Natural killer cell (primary cell): ENCODE measurements at regions not wholly inside any gene's neighbourhood (a gene's known extent, or its start where the extent isn't known, plus 50 kb on each side); places are given as distances from the start of the nearest gene placed in this dataset.

Experiments used
- ATAC-seq, 3 donors: fragments of 150-1000 bp in 2 of 3; fragments of 200-7000 bp in 1 of 3; cut with Tn5 transposase; 1 replicate in 1 of 3; 2 replicates in 2 of 3; pipeline ENCODE4 v1.10.0; 2021; ENCODE audit warnings: mild to moderate bottlenecking in 2 of 3, moderate library complexity in 2 of 3
- DNase-seq, 2 donors: peaks; one replicate each; pipeline versions ENCODE4 v3.0.0 to v3.0.0-alpha.2; 2013 to 2021; ENCODE audit warnings: mixed read lengths in 1 of 2
- H3K27ac ChIP-seq: one replicate; pipeline ENCODE4 v1.5.1; 2013; ENCODE audit warnings: mild to moderate bottlenecking, low read length
- H3K27me3 ChIP-seq: one replicate; pipeline ENCODE4 v1.6.1; 2013; ENCODE audit warnings: low read length; ENCODE audit not compliant: control insufficient read depth, insufficient read depth
- H3K36me3 ChIP-seq: one replicate; pipeline ENCODE4 v1.6.1; 2013; ENCODE audit warnings: low read length; ENCODE audit not compliant: control insufficient read depth, insufficient read depth
- H3K4me1 ChIP-seq: one replicate; pipeline ENCODE4 v1.6.1; 2013; ENCODE audit warnings: low read length; ENCODE audit not compliant: control insufficient read depth, insufficient read depth
- H3K4me3 ChIP-seq: one replicate; pipeline ENCODE4 v1.5.1; 2013; ENCODE audit warnings: low read length
- H3K9me3 ChIP-seq: one replicate; pipeline ENCODE4 v1.6.1; 2013; ENCODE audit warnings: low read length; ENCODE audit not compliant: control insufficient read depth, insufficient read depth
- H3K27ac Mint-ChIP-seq, 2 donors: one replicate each; pipeline ENCODE4 v1.8.0; 2022; ENCODE audit warnings: mild to moderate bottlenecking in 2 of 2, mixed read lengths in 2 of 2, moderate library complexity in 1 of 2
- H3K27me3 Mint-ChIP-seq, 2 donors: one replicate each; pipeline ENCODE4 v1.8.0; 2022; ENCODE audit warnings: low read depth in 2 of 2, mixed read lengths in 2 of 2
- H3K36me3 Mint-ChIP-seq: one replicate; pipeline ENCODE4 v1.8.0; 2022; ENCODE audit warnings: mixed read lengths
- H3K4me1 Mint-ChIP-seq, 2 donors: one replicate each; pipeline ENCODE4 v1.8.0; 2022; ENCODE audit warnings: mixed read lengths in 2 of 2
- H3K4me3 Mint-ChIP-seq: one replicate; pipeline ENCODE4 v1.8.0; 2022; ENCODE audit warnings: mild to moderate bottlenecking, moderate library complexity, mixed read lengths
- H3K9me3 Mint-ChIP-seq, 2 donors: one replicate each; pipeline ENCODE4 v1.8.0; 2022; ENCODE audit warnings: mixed read lengths in 2 of 2
- CTCF ChIP-seq: fragments of 200-600 bp; IDR thresholded peaks from one replicate; pipeline ENCODE4 v1.8.0; 2022; ENCODE audit warnings: antibody characterized with exemption
- WGBS: methylation state at CpG from one replicate; pipeline ENCODE4 v1.1.7; 2013; ENCODE audit warnings: missing lambda C conversion rate; ENCODE audit not compliant: insufficient coverage; 5-methylcytosine and 5-hydroxymethylcytosine counted together
- intact Hi-C: fragments of 100-400 bp; cut with micrococcal nuclease; formaldehyde crosslinking; loops from one replicate; pipeline ENCODE4 v1.14.2; 2022

GRCh38 chr3:70433091-70433490, 120.7 kb upstream of the MDFIC2 start:
- Mint-ChIP-seq H3K9me3 (peaks cover 9 to 22% of the 10 kb centered on the region in 2 donors), H3K27me3 (no peaks in the 10 kb centered on the region), H3K36me3 (no peaks in the 10 kb centered on the region), H3K4me3 (no peak overlapping the region), H3K4me1 (no peaks in the 10 kb centered on the region), H3K27ac (no peak overlapping the region)
- DNase-seq (no peak), ATAC-seq (no peak)
- Histone ChIP-seq H3K4me3 (no peak overlapping the region), H3K27me3 (no peaks in the 10 kb centered on the region), H3K27ac (no peak overlapping the region), H3K9me3 (no peaks in the 10 kb centered on the region), H3K4me1 (no peaks in the 10 kb centered on the region), H3K36me3 (no peaks in the 10 kb centered on the region)
- intact Hi-C loops: no loop called here
- WGBS: 100% methylated on average over 1 of the region's 1 CpG
- no peak for TF ChIP-seq CTCF

GRCh38 chr3:70431911-70432310, 119.5 kb upstream of the MDFIC2 start:
- Mint-ChIP-seq H3K9me3 (peaks cover 9 to 14% of the 10 kb centered on the region in 2 donors), H3K27me3 (no peaks in the 10 kb centered on the region), H3K27ac (no peak overlapping the region), H3K36me3 (no peaks in the 10 kb centered on the region), H3K4me3 (no peak overlapping the region), H3K4me1 (no peaks in the 10 kb centered on the region)
- no peaks in the 10 kb centered on the region for H3K36me3 ChIP-seq
- no peaks in the 10 kb centered on the region for H3K9me3 ChIP-seq
- no peak for TF ChIP-seq CTCF
- no peak overlapping the region for H3K27ac ChIP-seq
- no peaks in the 10 kb centered on the region for H3K27me3 ChIP-seq
- no peaks in the 10 kb centered on the region for H3K4me1 ChIP-seq
- no peak overlapping the region for H3K4me3 ChIP-seq
- intact Hi-C loops: no loop called here
- no CpG with 5 or more reads among the region's 1 CpG for WGBS
- no peak for ATAC-seq
- no peak for DNase-seq

- no peak for TF ChIP-seq CTCF
- Histone ChIP-seq H3K36me3 (no peaks in the 10 kb centered on the region), H3K9me3 (no peaks in the 10 kb centered on the region), H3K4me1 (no peaks in the 10 kb centered on the region), H3K27ac (no peak overlapping the region), H3K4me3 (no peak overlapping the region), H3K27me3 (no peaks in the 10 kb centered on the region)
- no peaks in the 10 kb centered on the region for H3K36me3 Mint-ChIP-seq
- intact Hi-C loops: no loop called here
- H3K4me3 Mint-ChIP-seq: no peak overlapping the region
- no peaks in the 10 kb centered on the region for H3K4me1 Mint-ChIP-seq
- no peak overlapping the region for H3K27ac Mint-ChIP-seq
- no peaks in the 10 kb centered on the region for H3K27me3 Mint-ChIP-seq
- ATAC-seq (no peak), DNase-seq (no peak)
- peaks cover 6% of the 10 kb centered on the region in 2 donors for H3K9me3 Mint-ChIP-seq
Measured at GRCh38 chr3:70426071-70426470, 113.6 kb upstream of the MDFIC2 start.

GRCh38 chr3:70421506-70421905, 109.1 kb upstream of the MDFIC2 start:
- H3K4me1 Mint-ChIP-seq: no peaks in the 10 kb centered on the region
- no peaks in the 10 kb centered on the region for H3K36me3 ChIP-seq
- no peak for TF ChIP-seq CTCF
- H3K27ac Mint-ChIP-seq: no peak overlapping the region
- H3K4me1 ChIP-seq: no peaks in the 10 kb centered on the region
- H3K36me3 Mint-ChIP-seq: no peaks in the 10 kb centered on the region
- no peaks in the 10 kb centered on the region for H3K27me3 ChIP-seq
- 63% methylated on average over 3 of the region's 4 CpGs for WGBS
- no peak overlapping the region for H3K4me3 Mint-ChIP-seq
- intact Hi-C loops: no loop called here
- no peak overlapping the region for H3K4me3 ChIP-seq
- peaks cover 6 to 17% of the 10 kb centered on the region in 2 donors for H3K9me3 Mint-ChIP-seq
- ATAC-seq (no peak), DNase-seq (no peak)
- H3K9me3 ChIP-seq: no peaks in the 10 kb centered on the region
- no peak overlapping the region for H3K27ac ChIP-seq
- no peaks in the 10 kb centered on the region for H3K27me3 Mint-ChIP-seq
